ENCODE measurements at regions not wholly inside any gene's neighbourhood (a gene's known extent, or its start where the extent isn't known, plus 50 kb on each side); places are given as distances from the start of the nearest gene placed in this dataset.

GRCh38 chr16:6940968-6941367 lies 391.7 kb upstream of the RBFOX1 start:
- TF ChIP-seq SMARCE1 (IDR thresholded peaks at IDR 0.05; ENCODE audit: borderline replicate concordance) (no peak), ZNF232 (CRISPR knock-in tag; IDR thresholded peaks at IDR 0.05; ENCODE audit: borderline replicate concordance) (no peak)

Data from HepG2 (cell line).